ENCODE measurements at regions not wholly inside any gene's neighbourhood (a gene's known extent, or its start where the extent isn't known, plus 50 kb on each side); places are given as distances from the start of the nearest gene placed in this dataset.

DNA sequence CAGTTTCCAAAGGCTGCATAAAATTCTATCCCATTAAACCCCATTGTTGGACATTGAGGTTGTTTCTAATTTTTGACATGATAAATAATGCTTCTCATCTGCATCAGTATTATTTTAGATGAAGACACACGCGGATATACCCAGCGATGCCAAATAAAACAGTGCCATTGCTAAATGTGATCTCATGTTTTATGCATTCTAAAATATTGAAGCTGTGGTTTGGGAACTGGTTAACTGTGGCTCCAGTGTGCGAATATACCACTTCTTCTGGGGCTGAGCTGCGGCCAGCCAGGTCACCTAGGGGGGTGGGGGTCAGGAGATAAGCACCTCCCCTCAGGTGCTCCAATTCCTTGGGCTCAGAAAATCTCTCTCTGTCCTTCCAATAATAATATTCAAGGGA, 230.0 kb downstream of the ADAMTS9 start:
- no peak for TF ChIP-seq EZH2phosphoT487 (IDR thresholded peaks at IDR 0.05; ENCODE audit: borderline replicate concordance, low read length)
- no peak for TF ChIP-seq CTCF (IDR thresholded peaks at IDR 0.05; ENCODE audit: low read depth, low read length, poor library complexity, severe bottlenecking)
- H3F3A ChIP-seq (ENCODE audit: control insufficient read depth, insufficient read depth) = no peaks in the 10 kb centered on the region
- H3K79me2 ChIP-seq (ENCODE audit: control insufficient read depth, low read length) = no peaks in the 10 kb centered on the region
- H3K4me3 ChIP-seq (ENCODE audit: low read length) = no peak overlapping the region
- H4K20me1 ChIP-seq (ENCODE audit: control insufficient read depth, insufficient read depth, low read depth, low read length) = no peaks in the 10 kb centered on the region
- no peaks in the 10 kb centered on the region for H3K4me1 ChIP-seq (ENCODE audit: control insufficient read depth, low read length)
- no peaks in the 10 kb centered on the region for H3K9me3 ChIP-seq (ENCODE audit: control insufficient read depth, insufficient read depth, low read length)
- no peak overlapping the region for H3K27ac ChIP-seq (ENCODE audit: low read depth, low read length)
- H3K36me3 ChIP-seq (ENCODE audit: control insufficient read depth, low read length) = no peaks in the 10 kb centered on the region
- no peak overlapping the region for H3K4me2 ChIP-seq (ENCODE audit: low read length)
- H3K27me3 ChIP-seq (ENCODE audit: control insufficient read depth, low read length) = no peaks in the 10 kb centered on the region
- no peaks in the 10 kb centered on the region for H3K9me2 ChIP-seq (replicated peaks; ENCODE audit: control insufficient read depth, low read length)

DNA sequence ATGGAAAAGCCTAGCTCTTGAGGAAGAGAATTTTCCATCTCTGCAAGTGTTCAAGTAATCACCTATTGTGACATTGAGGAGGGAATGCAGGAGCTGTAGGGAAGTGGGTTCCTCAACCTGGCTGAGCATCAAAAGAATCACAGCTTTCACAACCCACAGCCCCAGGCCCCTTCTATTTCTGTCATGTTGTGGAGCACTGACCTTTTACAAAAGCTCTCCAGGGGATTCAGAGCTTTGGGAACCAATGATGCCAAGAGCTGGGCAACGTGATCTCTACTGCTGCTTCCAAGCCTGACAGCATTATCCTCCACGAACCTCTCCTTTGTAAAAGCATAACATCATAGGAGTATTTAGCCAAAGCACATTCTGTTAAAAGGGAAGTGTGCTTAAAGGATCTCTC, 231.1 kb downstream of the ADAMTS9 start:
- H4K20me1 ChIP-seq (ENCODE audit: control insufficient read depth, insufficient read depth, low read depth, low read length) = no peaks in the 10 kb centered on the region
- no peaks in the 10 kb centered on the region for H3F3A ChIP-seq (ENCODE audit: control insufficient read depth, insufficient read depth)
- no peaks in the 10 kb centered on the region for H3K9me2 ChIP-seq (replicated peaks; ENCODE audit: control insufficient read depth, low read length)
- H3K36me3 ChIP-seq (ENCODE audit: control insufficient read depth, low read length) = no peaks in the 10 kb centered on the region
- no peaks in the 10 kb centered on the region for H3K79me2 ChIP-seq (ENCODE audit: control insufficient read depth, low read length)
- TF ChIP-seq CTCF (IDR thresholded peaks at IDR 0.05; ENCODE audit: low read depth, low read length, poor library complexity, severe bottlenecking) (no peak), EZH2phosphoT487 (IDR thresholded peaks at IDR 0.05; ENCODE audit: borderline replicate concordance, low read length) (no peak)
- no peaks in the 10 kb centered on the region for H3K27me3 ChIP-seq (ENCODE audit: control insufficient read depth, low read length)
- H3K4me3 ChIP-seq (ENCODE audit: low read length) = no peak overlapping the region
- no peaks in the 10 kb centered on the region for H3K4me1 ChIP-seq (ENCODE audit: control insufficient read depth, low read length)
- no peak overlapping the region for H3K4me2 ChIP-seq (ENCODE audit: low read length)
- H3K27ac ChIP-seq (ENCODE audit: low read depth, low read length) = no peak overlapping the region
- H3K9me3 ChIP-seq (ENCODE audit: control insufficient read depth, insufficient read depth, low read length) = no peaks in the 10 kb centered on the region

GRCh38 chr3:64455351-64455750, 230.1 kb upstream of the PRICKLE2 start:
- Histone ChIP-seq H3K79me2 (ENCODE audit: control insufficient read depth, low read length) (no peaks in the 10 kb centered on the region), H4K20me1 (ENCODE audit: control insufficient read depth, insufficient read depth, low read depth, low read length) (no peaks in the 10 kb centered on the region), H3K36me3 (ENCODE audit: control insufficient read depth, low read length) (no peaks in the 10 kb centered on the region), H3K9me3 (ENCODE audit: control insufficient read depth, insufficient read depth, low read length) (no peaks in the 10 kb centered on the region), H3K27ac (ENCODE audit: low read depth, low read length) (no peak overlapping the region), H3K4me1 (ENCODE audit: control insufficient read depth, low read length) (no peaks in the 10 kb centered on the region), H3K9me2 (replicated peaks; ENCODE audit: control insufficient read depth, low read length) (no peaks in the 10 kb centered on the region), H3K4me3 (ENCODE audit: low read length) (no peak overlapping the region), H3K27me3 (ENCODE audit: control insufficient read depth, low read length) (peaks cover 2% of the 10 kb centered on the region; the same call in 1 of the 2 replicates), H3F3A (ENCODE audit: control insufficient read depth, insufficient read depth) (no peaks in the 10 kb centered on the region), H3K4me2 (ENCODE audit: low read length) (no peak overlapping the region)
- TF ChIP-seq CTCF (IDR thresholded peaks at IDR 0.05; ENCODE audit: low read depth, low read length, poor library complexity, severe bottlenecking) = no peak

DNA sequence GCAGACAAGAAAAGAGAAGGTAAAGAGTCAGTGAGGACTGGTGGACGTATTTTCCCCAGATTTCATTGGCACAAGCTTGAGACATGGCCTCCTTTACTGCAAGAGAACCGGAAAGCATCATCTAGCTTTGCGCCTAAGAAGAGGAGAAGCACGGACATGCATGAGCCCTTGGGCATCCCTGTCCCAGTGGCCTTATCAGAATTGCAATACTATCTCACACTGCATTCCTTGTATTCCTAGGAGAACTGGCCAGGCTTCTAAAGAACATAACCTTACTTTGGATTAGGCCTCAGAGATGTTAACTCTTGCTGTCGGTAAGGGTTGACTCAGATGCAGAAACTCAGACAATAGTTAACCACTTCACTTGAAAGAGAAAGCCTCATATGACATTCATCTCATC, 229.5 kb upstream of the PRICKLE2 start:
- Histone ChIP-seq H3K27ac (ENCODE audit: low read depth, low read length) (no peak overlapping the region), H3K9me2 (replicated peaks; ENCODE audit: control insufficient read depth, low read length) (no peaks in the 10 kb centered on the region), H3K4me1 (ENCODE audit: control insufficient read depth, low read length) (no peaks in the 10 kb centered on the region), H3K4me2 (ENCODE audit: low read length) (no peak overlapping the region), H3K36me3 (ENCODE audit: control insufficient read depth, low read length) (no peaks in the 10 kb centered on the region), H4K20me1 (ENCODE audit: control insufficient read depth, insufficient read depth, low read depth, low read length) (no peaks in the 10 kb centered on the region), H3K4me3 (ENCODE audit: low read length) (no peak overlapping the region), H3K79me2 (ENCODE audit: control insufficient read depth, low read length) (no peaks in the 10 kb centered on the region), H3K27me3 (ENCODE audit: control insufficient read depth, low read length) (peaks cover 3% of the 10 kb centered on the region; the same call in 1 of the 2 replicates), H3K9me3 (ENCODE audit: control insufficient read depth, insufficient read depth, low read length) (no peaks in the 10 kb centered on the region), H3F3A (ENCODE audit: control insufficient read depth, insufficient read depth) (no peaks in the 10 kb centered on the region)
- TF ChIP-seq EZH2phosphoT487 (IDR thresholded peaks at IDR 0.05; ENCODE audit: borderline replicate concordance, low read length) = no peak
- no peak for TF ChIP-seq CTCF (IDR thresholded peaks at IDR 0.05; ENCODE audit: low read depth, low read length, poor library complexity, severe bottlenecking)
